ENCODE measurements at regions not wholly inside any gene's neighbourhood (a gene's known extent, or its start where the extent isn't known, plus 50 kb on each side); places are given as distances from the start of the nearest gene placed in this dataset.

DNA sequence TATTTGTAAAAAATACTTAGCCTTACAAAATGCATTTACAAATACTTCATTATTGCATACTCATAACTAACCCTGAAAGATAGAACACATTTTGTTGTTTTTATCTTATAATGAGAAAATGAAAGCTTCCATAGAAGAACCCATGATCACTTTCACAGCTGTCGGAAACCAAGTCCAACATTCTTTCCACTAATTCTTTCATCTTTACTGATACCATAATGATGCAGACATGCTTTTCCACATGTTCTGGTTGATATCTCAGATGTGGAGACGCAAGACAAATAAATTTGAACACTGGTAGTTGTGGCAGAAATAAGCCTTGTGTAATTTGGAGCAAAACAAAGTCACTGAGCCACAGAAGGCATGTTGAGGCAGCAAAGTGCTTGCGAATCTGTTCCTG is 136.0 kb downstream of the FBXO4 start:
- Histone ChIP-seq H3K4me1 (ENCODE audit: insufficient read depth, low read length) (no peaks in the 10 kb centered on the region), H3K9me3 (ENCODE audit: low read depth, low read length) (no peaks in the 10 kb centered on the region), H3K4me3 (ENCODE audit: insufficient read depth, low read length) (no peak overlapping the region), H2AFZ (ENCODE audit: low read length) (no peak overlapping the region), H3K27ac (ENCODE audit: low read depth, low read length) (no peak overlapping the region), H3K27me3 (ENCODE audit: insufficient read depth, low read length) (no peaks in the 10 kb centered on the region), H4K20me1 (ENCODE audit: insufficient read depth, low read length) (no peaks in the 10 kb centered on the region), H3K79me2 (ENCODE audit: insufficient read depth, low read length) (no peaks in the 10 kb centered on the region), H3K4me2 (ENCODE audit: insufficient read depth, low read length) (no peak overlapping the region), H3K36me3 (ENCODE audit: insufficient read depth, low read length) (no peaks in the 10 kb centered on the region)
- no peak for DNase-seq (ENCODE audit: insufficient read length, low spot score, missing footprints)
- TF ChIP-seq, protein P1, sequence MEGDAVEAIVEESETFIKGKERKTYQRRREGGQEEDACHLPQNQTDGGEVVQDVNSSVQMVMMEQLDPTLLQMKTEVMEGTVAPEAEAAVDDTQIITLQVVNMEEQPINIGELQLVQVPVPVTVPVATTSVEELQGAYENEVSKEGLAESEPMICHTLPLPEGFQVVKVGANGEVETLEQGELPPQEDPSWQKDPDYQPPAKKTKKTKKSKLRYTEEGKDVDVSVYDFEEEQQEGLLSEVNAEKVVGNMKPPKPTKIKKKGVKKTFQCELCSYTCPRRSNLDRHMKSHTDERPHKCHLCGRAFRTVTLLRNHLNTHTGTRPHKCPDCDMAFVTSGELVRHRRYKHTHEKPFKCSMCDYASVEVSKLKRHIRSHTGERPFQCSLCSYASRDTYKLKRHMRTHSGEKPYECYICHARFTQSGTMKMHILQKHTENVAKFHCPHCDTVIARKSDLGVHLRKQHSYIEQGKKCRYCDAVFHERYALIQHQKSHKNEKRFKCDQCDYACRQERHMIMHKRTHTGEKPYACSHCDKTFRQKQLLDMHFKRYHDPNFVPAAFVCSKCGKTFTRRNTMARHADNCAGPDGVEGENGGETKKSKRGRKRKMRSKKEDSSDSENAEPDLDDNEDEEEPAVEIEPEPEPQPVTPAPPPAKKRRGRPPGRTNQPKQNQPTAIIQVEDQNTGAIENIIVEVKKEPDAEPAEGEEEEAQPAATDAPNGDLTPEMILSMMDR (IDR thresholded peaks at IDR 0.05; ENCODE audit: extremely low read depth, low read depth, low read length) = no peak

DNA sequence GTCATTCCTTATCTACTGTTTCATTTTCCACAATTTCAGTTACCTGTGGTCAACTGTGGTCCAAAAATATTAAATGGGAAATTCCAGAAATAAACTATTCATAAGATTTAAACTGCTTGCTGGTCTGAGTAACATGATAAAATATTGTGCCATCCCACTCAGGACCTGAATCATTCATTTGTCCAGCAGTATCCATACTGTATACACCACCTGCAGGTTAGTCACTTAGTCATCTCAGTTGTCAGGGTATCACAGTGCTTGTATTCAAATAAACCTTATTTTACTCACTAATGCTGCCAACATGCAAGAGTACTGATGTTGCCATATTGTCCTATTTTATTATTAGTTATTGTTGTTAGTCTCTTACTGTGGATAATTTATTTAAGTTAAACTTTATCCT is 139.7 kb downstream of the FBXO4 start:
- no peak overlapping the region for H3K27ac ChIP-seq (ENCODE audit: low read depth, low read length)
- H3K4me2 ChIP-seq (ENCODE audit: insufficient read depth, low read length) = no peak overlapping the region
- no peaks in the 10 kb centered on the region for H3K4me1 ChIP-seq (ENCODE audit: insufficient read depth, low read length)
- H3K36me3 ChIP-seq (ENCODE audit: insufficient read depth, low read length) = no peaks in the 10 kb centered on the region
- H3K4me3 ChIP-seq (ENCODE audit: insufficient read depth, low read length) = no peak overlapping the region
- H3K27me3 ChIP-seq (ENCODE audit: insufficient read depth, low read length) = no peaks in the 10 kb centered on the region
- H3K9me3 ChIP-seq (ENCODE audit: low read depth, low read length) = no peaks in the 10 kb centered on the region
- DNase-seq (ENCODE audit: insufficient read length, low spot score, missing footprints) = no peak
- H3K79me2 ChIP-seq (ENCODE audit: insufficient read depth, low read length) = no peaks in the 10 kb centered on the region
- TF ChIP-seq, protein P1 (IDR thresholded peaks at IDR 0.05; ENCODE audit: extremely low read depth, low read depth, low read length) = no peak
- no peaks in the 10 kb centered on the region for H4K20me1 ChIP-seq (ENCODE audit: insufficient read depth, low read length)
- H2AFZ ChIP-seq (ENCODE audit: low read length) = no peak overlapping the region

DNA sequence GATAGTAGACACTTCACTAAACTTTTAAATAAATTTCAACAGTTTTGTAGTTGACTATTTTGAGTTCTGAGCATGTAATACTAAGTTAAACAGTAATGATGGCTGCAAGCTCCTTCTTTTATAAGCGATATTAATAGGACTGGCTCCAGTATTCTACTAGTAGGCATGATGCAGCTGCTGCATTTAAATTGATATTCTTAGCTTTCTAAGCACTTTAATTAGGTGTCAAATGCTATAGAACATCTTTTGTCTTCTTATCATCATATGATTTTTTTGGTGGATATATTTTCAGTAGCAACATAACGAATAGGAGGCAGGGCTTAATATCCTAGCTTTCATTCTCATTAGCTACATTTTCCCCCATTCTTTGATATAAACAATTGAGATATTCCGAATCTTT is 141.1 kb downstream of the FBXO4 start:
- Histone ChIP-seq H3K9me3 (ENCODE audit: low read depth, low read length) (no peaks in the 10 kb centered on the region), H3K79me2 (ENCODE audit: insufficient read depth, low read length) (no peaks in the 10 kb centered on the region), H3K36me3 (ENCODE audit: insufficient read depth, low read length) (no peaks in the 10 kb centered on the region), H4K20me1 (ENCODE audit: insufficient read depth, low read length) (no peaks in the 10 kb centered on the region), H2AFZ (ENCODE audit: low read length) (no peak overlapping the region), H3K4me1 (ENCODE audit: insufficient read depth, low read length) (no peaks in the 10 kb centered on the region), H3K4me3 (ENCODE audit: insufficient read depth, low read length) (no peak overlapping the region), H3K4me2 (ENCODE audit: insufficient read depth, low read length) (no peak overlapping the region), H3K27me3 (ENCODE audit: insufficient read depth, low read length) (no peaks in the 10 kb centered on the region), H3K27ac (ENCODE audit: low read depth, low read length) (no peak overlapping the region)
- no peak for DNase-seq (ENCODE audit: insufficient read length, low spot score, missing footprints)
- TF ChIP-seq, protein P1 (IDR thresholded peaks at IDR 0.05; ENCODE audit: extremely low read depth, low read depth, low read length) = no peak

DNA sequence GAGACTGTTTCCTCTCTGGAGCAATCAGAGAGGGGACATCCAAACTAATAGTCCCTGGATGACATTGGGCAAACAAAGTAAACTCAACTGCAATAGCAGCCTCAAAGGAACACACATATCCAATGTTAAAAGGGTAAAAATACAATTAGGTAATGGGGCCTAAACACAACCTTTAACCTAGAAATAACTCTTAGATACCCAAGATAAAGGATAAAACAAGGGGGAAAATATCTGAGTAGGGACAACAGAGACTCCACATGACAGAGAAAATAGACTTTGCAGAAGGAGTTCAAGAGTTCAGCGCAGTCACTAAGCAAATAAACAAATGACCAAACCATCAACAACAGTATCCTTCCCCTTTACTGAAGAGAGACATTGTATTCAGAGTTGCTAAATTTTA is 149.3 kb downstream of the FBXO4 start:
- no peaks in the 10 kb centered on the region for H3K36me3 ChIP-seq (ENCODE audit: insufficient read depth, low read length)
- TF ChIP-seq, protein P1 (IDR thresholded peaks at IDR 0.05; ENCODE audit: extremely low read depth, low read depth, low read length) = no peak
- no peak for DNase-seq (ENCODE audit: insufficient read length, low spot score, missing footprints)

More for the DNA sequence above, 149.3 kb downstream of the FBXO4 start:
- Histone ChIP-seq H3K27ac (ENCODE audit: low read depth, low read length) (no peak overlapping the region), H3K4me1 (ENCODE audit: insufficient read depth, low read length) (no peaks in the 10 kb centered on the region), H3K79me2 (ENCODE audit: insufficient read depth, low read length) (no peaks in the 10 kb centered on the region), H3K4me2 (ENCODE audit: insufficient read depth, low read length) (no peak overlapping the region), H3K4me3 (ENCODE audit: insufficient read depth, low read length) (no peak overlapping the region), H2AFZ (ENCODE audit: low read length) (no peak overlapping the region), H3K27me3 (ENCODE audit: insufficient read depth, low read length) (no peaks in the 10 kb centered on the region), H3K9me3 (ENCODE audit: low read depth, low read length) (no peaks in the 10 kb centered on the region), H4K20me1 (ENCODE audit: insufficient read depth, low read length) (no peaks in the 10 kb centered on the region)

All from osteoblast (primary cell).